Neural cell (in vitro differentiated cells): ENCODE measurements at regions not wholly inside any gene's neighbourhood (a gene's known extent, or its start where the extent isn't known, plus 50 kb on each side); places are given as distances from the start of the nearest gene placed in this dataset.

Experiments used
- H2AFZ ChIP-seq: fragments of 200-600, 300-800 bp; sonication (generic), shearing (Covaris generic); 2 replicates; pipeline ENCODE4 v1.6.0; 2014; ENCODE audit warnings: low read depth, mild to moderate bottlenecking, antibody characterized with exemption, low read length, moderate library complexity
- H3F3A ChIP-seq: fragments of 200-600 bp; shearing (Covaris generic); 2 replicates; pipeline ENCODE4 v1.6.1; 2016; ENCODE audit warnings: mild to moderate bottlenecking, moderate library complexity, mixed read lengths, antibody characterized with exemption, low read length; ENCODE audit not compliant: insufficient read depth, poor library complexity, severe bottlenecking
- H3K27ac ChIP-seq: fragments of 200-600, 300-800 bp; sonication (generic), shearing (Covaris generic); 2 replicates; pipeline ENCODE4 v1.5.1; 2014; ENCODE audit warnings: mild to moderate bottlenecking, low read length, moderate library complexity
- H3K27me3 ChIP-seq: fragments of 300-800, 200-600 bp; sonication (generic), shearing (Covaris generic); 2 replicates; pipeline ENCODE4 v1.6.0; 2014; ENCODE audit warnings: mild to moderate bottlenecking, low read depth, low read length, moderate library complexity; ENCODE audit not compliant: insufficient read depth
- H3K36me3 ChIP-seq: fragments of 300-800, 200-600 bp; sonication (generic), shearing (Covaris generic); 2 replicates; pipeline ENCODE4 v1.5.1; 2014; ENCODE audit warnings: mild to moderate bottlenecking, antibody characterized with exemption, low read length, moderate library complexity; ENCODE audit not compliant: insufficient read depth
- H3K4me2 ChIP-seq: fragments of 300-800, 200-600 bp; sonication (generic), shearing (Covaris generic); 2 replicates; pipeline ENCODE4 v1.6.0; 2014; ENCODE audit warnings: mild to moderate bottlenecking, low read length
- H3K4me3 ChIP-seq: fragments of 300-800, 200-600 bp; sonication (generic), shearing (Covaris generic); 2 replicates; pipeline ENCODE4 v1.5.1; 2014; ENCODE audit warnings: mild to moderate bottlenecking, low read length, moderate library complexity
- H3K79me2 ChIP-seq: fragments of 200-600 bp; shearing (Covaris generic); replicated peaks from 2 replicates; pipeline ENCODE4 v1.6.0; 2014; ENCODE audit warnings: mild to moderate bottlenecking, low read length, moderate library complexity; ENCODE audit not compliant: insufficient read depth
- H3K9ac ChIP-seq: fragments of 300-800, 200-600 bp; sonication (generic), shearing (Covaris generic); 2 replicates; pipeline ENCODE4 v1.6.1; 2016; ENCODE audit warnings: mild to moderate bottlenecking, low read length, mixed read lengths
- H3K9me2 ChIP-seq: fragments of 200-600 bp; shearing (Covaris generic); 2 replicates; pipeline ENCODE4 v1.6.1; 2016; ENCODE audit warnings: mild to moderate bottlenecking, low read length, mixed read lengths; ENCODE audit not compliant: insufficient read depth
- H3K9me3 ChIP-seq: fragments of 200-600, 300-800 bp; sonication (generic), shearing (Covaris generic); 2 replicates; pipeline ENCODE4 v1.6.1; 2016; ENCODE audit warnings: mild to moderate bottlenecking, mixed run types, low read length, moderate library complexity, mixed read lengths
- H4K20me1 ChIP-seq: fragments of 200-600 bp; shearing (Covaris generic); 2 replicates; pipeline ENCODE4 v1.6.1; 2016; ENCODE audit warnings: mild to moderate bottlenecking, mixed run types; ENCODE audit not compliant: insufficient read depth
- EP300 ChIP-seq: fragments of 450-650 bp; conservative IDR thresholded peaks from 2 replicates; pipeline ENCODE4 v1.6.1; 2014; ENCODE audit warnings: antibody characterized with exemption, mild to moderate bottlenecking, moderate library complexity; ENCODE audit not compliant: poor library complexity, severe bottlenecking
- EZH2 ChIP-seq: fragments of 200-600, 300-800 bp; shearing (Covaris generic), sonication (generic); IDR thresholded peaks from 2 replicates; pipeline ENCODE4 v1.6.1; 2014; ENCODE audit warnings: antibody characterized with exemption, low read length, borderline replicate concordance, mild to moderate bottlenecking; ENCODE audit not compliant: insufficient read depth, poor library complexity, severe bottlenecking
- MXI1 ChIP-seq: fragments of 450-650 bp; conservative IDR thresholded peaks from 2 replicates; pipeline ENCODE4 v1.6.1; 2014; ENCODE audit warnings: antibody characterized with exemption, mild to moderate bottlenecking; ENCODE audit not compliant: poor library complexity, severe bottlenecking
- POLR2AphosphoS5 ChIP-seq: IDR thresholded peaks from 2 replicates; pipeline ENCODE4 v1.6.1; 2012
- RAD21 ChIP-seq: fragments of 450-650 bp; conservative IDR thresholded peaks from 2 replicates; pipeline ENCODE4 v1.6.1; 2014; ENCODE audit warnings: antibody characterized with exemption, mild to moderate bottlenecking, moderate library complexity
- SMC3 ChIP-seq: fragments of 450-650 bp; conservative IDR thresholded peaks from 2 replicates; pipeline ENCODE4 v1.6.1; 2014; ENCODE audit warnings: antibody characterized with exemption, mild to moderate bottlenecking, moderate library complexity; ENCODE audit not compliant: poor library complexity
- TAF1 ChIP-seq: IDR thresholded peaks from 2 replicates; pipeline ENCODE4 v1.6.1; 2012; ENCODE audit warnings: low read depth
- TF ChIP-seq, protein P1 (sequence below): IDR thresholded peaks from 2 replicates; pipeline ENCODE4 v1.6.1; 2012; ENCODE audit warnings: borderline replicate concordance
- TF ChIP-seq, protein P2 (sequence below): fragments of 450-650 bp; IDR thresholded peaks from 2 replicates; pipeline ENCODE4 v1.5.1; 2014; ENCODE audit warnings: antibody characterized with exemption, mild to moderate bottlenecking, moderate library complexity; ENCODE audit not compliant: poor library complexity, severe bottlenecking

DNA sequence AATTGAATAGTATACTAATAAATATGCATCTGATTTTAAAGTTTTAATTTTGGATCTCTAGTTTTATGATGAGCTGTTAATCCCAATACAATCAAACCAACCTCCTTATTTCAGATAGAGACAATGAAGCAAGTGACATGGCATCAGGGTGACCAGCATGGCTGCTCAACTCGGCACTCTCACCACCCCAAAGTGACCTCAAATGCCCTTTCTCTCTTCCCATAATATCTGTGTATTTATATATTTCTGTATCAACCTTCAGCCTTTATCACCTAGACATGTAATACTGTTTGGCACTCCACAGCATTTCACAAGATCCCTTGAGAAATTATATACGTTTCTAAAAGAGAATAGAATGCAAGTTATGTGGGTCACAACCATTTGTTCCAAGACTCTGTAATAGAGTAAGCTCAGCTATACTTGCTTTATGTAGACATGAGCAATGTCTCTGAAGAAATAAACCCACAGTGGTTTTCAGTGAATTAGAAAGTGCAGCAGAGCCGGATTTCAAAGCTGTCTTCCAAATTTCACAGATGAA is 1623.2 kb upstream of the PABPC4L start:
- no peak overlapping the region for H2AFZ ChIP-seq
- no peaks in the 10 kb centered on the region for H3K9me3 ChIP-seq

DNA sequence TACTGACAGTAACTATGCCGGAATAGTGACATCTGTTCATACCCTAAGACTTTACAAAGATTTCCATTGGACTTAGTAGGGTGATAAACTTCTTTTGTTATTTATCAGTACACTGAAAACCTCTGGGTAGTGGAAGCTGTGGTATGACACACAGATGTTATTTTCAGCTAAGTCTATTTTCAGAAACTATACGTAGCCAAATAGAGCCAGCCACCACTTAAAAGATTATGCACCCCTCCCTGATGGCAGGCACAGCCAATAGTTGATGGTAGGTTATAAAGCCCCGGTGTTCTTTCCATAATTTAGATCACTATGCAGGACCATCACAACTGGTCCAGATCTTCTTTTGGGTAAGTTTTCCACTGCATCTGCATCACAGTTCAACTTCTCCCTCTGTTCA is 1603.2 kb upstream of the PABPC4L start:
- H3K9me2 ChIP-seq, result no peaks in the 10 kb centered on the region
- H3K27me3 ChIP-seq, result no peaks in the 10 kb centered on the region
- H3K27ac ChIP-seq, result no peak overlapping the region
- H3K4me3 ChIP-seq, result no peak overlapping the region
- H3K9me3 ChIP-seq, result no peaks in the 10 kb centered on the region
- TF ChIP-seq EP300 (no peak), SMC3 (no peak), RAD21 (no peak), MXI1 (no peak), TAF1 (no peak), POLR2AphosphoS5 (no peak), EZH2 (no peak)
- TF ChIP-seq, protein P1, sequence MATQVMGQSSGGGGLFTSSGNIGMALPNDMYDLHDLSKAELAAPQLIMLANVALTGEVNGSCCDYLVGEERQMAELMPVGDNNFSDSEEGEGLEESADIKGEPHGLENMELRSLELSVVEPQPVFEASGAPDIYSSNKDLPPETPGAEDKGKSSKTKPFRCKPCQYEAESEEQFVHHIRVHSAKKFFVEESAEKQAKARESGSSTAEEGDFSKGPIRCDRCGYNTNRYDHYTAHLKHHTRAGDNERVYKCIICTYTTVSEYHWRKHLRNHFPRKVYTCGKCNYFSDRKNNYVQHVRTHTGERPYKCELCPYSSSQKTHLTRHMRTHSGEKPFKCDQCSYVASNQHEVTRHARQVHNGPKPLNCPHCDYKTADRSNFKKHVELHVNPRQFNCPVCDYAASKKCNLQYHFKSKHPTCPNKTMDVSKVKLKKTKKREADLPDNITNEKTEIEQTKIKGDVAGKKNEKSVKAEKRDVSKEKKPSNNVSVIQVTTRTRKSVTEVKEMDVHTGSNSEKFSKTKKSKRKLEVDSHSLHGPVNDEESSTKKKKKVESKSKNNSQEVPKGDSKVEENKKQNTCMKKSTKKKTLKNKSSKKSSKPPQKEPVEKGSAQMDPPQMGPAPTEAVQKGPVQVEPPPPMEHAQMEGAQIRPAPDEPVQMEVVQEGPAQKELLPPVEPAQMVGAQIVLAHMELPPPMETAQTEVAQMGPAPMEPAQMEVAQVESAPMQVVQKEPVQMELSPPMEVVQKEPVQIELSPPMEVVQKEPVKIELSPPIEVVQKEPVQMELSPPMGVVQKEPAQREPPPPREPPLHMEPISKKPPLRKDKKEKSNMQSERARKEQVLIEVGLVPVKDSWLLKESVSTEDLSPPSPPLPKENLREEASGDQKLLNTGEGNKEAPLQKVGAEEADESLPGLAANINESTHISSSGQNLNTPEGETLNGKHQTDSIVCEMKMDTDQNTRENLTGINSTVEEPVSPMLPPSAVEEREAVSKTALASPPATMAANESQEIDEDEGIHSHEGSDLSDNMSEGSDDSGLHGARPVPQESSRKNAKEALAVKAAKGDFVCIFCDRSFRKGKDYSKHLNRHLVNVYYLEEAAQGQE, result no peak
- TF ChIP-seq, protein P2, sequence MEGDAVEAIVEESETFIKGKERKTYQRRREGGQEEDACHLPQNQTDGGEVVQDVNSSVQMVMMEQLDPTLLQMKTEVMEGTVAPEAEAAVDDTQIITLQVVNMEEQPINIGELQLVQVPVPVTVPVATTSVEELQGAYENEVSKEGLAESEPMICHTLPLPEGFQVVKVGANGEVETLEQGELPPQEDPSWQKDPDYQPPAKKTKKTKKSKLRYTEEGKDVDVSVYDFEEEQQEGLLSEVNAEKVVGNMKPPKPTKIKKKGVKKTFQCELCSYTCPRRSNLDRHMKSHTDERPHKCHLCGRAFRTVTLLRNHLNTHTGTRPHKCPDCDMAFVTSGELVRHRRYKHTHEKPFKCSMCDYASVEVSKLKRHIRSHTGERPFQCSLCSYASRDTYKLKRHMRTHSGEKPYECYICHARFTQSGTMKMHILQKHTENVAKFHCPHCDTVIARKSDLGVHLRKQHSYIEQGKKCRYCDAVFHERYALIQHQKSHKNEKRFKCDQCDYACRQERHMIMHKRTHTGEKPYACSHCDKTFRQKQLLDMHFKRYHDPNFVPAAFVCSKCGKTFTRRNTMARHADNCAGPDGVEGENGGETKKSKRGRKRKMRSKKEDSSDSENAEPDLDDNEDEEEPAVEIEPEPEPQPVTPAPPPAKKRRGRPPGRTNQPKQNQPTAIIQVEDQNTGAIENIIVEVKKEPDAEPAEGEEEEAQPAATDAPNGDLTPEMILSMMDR, result no peak
- H2AFZ ChIP-seq, result no peak overlapping the region
- H3K79me2 ChIP-seq, result no peaks in the 10 kb centered on the region
- H4K20me1 ChIP-seq, result no peaks in the 10 kb centered on the region
- no peaks in the 10 kb centered on the region for H3F3A ChIP-seq
- no peak overlapping the region for H3K9ac ChIP-seq
- H3K4me2 ChIP-seq, result no peak overlapping the region
- H3K36me3 ChIP-seq, result no peaks in the 10 kb centered on the region

More for the DNA sequence above, 1623.2 kb upstream of the PABPC4L start:
- H3K4me3 ChIP-seq, result no peak overlapping the region
- TF ChIP-seq, protein P2, result no peak
- TF ChIP-seq RAD21 (no peak), POLR2AphosphoS5 (no peak), SMC3 (no peak), EZH2 (no peak), TAF1 (no peak), EP300 (no peak), MXI1 (no peak)
- TF ChIP-seq, protein P1, result no peak
- no peaks in the 10 kb centered on the region for H3K9me2 ChIP-seq
- no peaks in the 10 kb centered on the region for H3K79me2 ChIP-seq
- H3K9ac ChIP-seq, result no peak overlapping the region
- H3K36me3 ChIP-seq, result no peaks in the 10 kb centered on the region
- H3K4me2 ChIP-seq, result no peak overlapping the region
- H4K20me1 ChIP-seq, result no peaks in the 10 kb centered on the region
- no peaks in the 10 kb centered on the region for H3F3A ChIP-seq
- H3K27me3 ChIP-seq, result no peaks in the 10 kb centered on the region
- no peak overlapping the region for H3K27ac ChIP-seq
